NCI-H1436 treated with DMSO at 0.1 percent for 48 hours (cell line): ENCODE measurements at regions not wholly inside any gene's neighbourhood (a gene's known extent, or its start where the extent isn't known, plus 50 kb on each side); places are given as distances from the start of the nearest gene placed in this dataset.
"Not testable (repeated sequence)": the region's sequence is repeated elsewhere in the genome, so short reads cannot be mapped to it uniquely, and the experiment has no call there.

ENCODE experiments used
- DNase-seq: peaks from one replicate; lab custom pipeline; 2025; lab: John Stamatoyannopoulos, UW

DNA sequence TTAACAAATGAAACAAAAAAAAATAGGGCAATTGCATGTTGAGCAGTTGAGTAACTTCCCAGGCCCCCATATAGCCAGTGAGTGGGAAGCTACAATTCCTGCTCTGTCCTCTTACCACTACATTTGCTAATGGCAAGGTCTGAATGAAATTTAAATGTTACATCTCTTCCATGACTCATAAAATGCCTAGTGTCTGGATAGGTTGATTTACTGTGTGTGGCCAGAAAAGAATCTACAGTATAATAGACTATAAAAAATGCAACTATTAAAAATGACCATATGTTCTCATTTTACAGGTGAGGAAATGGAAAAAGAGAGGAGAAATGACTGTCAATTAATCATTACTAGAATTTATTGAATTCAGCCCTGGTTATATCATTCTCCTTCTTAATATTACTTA is 1199.3 kb downstream of the CDH11 start:
- DNase-seq: no peak

DNA sequence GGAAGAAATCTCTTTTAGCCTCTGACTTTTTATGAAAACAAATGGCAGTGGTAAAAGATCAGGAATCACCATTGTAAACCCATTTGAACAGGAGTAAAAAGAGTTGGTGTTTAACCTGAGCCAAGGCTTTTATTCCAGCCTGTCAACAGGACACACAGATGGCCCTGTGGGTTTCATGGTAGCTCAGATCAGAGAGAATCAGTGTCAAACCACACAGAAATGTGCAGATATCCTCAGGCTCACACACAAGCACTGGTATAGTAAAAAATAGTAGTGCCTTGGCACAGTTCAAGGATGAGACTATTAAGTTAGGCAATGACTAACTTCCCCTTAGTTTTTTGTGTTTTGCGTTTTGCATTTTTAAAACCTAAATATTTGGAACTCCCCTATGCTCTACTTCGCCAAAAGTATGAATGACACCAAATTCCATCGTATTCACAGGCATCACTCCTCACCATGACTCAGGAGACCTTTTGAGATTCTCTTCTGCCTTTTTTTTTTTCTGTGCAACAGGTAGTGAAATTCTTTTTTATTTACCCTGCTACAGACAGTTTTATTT is 1200.0 kb downstream of the CDH11 start:
- DNase-seq: no peak

DNA sequence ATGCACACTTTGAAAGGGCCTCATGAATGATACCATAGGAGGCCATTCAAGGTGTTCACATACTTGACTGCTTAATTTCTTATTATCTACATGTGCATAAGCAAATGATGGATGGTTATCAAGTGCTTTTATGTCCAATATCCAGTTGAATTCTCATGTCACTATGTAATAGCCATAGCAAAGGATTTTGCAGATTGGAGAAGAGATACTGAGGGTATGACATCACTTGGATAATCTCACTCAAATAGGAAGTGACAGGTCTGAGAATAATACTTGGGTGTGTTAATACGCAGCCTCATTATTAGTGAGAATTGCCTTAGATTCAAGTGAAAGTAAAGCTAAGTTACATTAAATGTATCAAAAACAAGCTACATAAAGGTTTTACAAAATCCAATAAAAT is 1208.6 kb downstream of the CDH11 start:
- DNase-seq: no peak

DNA sequence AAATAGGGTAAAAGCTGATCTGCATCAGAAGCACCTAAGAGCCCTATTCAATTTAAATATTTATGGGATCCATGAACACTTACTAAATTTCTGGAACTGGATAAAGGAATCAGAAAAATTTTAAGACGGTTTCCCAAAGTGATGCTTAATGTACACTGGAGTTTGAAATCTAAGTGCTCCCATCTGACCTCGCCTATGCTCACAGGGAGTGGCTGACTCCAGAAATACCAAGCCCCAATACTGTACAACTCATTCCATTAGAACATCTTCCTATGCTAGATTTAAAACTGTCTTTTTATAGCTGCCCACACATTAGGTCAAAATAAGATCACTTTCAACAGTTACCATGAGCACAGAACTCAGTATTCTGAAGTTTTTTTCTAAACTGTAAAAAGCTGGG is 1214.6 kb downstream of the CDH11 start:
- DNase-seq: no peak

DNA sequence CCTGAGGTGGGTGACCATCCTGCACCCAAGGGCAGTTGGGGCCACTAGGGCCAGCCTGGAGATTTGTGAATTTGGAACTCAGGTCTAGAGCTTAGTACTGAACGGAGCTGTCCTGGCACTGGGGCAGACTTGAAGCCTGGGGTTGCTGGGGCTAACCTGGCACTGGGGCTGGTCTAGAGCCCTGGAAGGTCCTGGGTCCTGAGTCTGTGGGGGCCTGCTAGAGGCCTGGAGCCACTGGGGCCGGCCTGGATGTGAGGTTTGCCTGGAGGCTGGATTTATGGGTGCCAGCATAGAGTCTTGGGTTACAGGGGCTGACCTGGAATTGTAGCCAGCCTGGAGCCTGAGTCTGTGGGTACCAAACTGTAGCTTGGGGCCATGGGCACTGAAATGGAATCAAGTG is 1216.9 kb downstream of the CDH11 start:
- no peak for DNase-seq

DNA sequence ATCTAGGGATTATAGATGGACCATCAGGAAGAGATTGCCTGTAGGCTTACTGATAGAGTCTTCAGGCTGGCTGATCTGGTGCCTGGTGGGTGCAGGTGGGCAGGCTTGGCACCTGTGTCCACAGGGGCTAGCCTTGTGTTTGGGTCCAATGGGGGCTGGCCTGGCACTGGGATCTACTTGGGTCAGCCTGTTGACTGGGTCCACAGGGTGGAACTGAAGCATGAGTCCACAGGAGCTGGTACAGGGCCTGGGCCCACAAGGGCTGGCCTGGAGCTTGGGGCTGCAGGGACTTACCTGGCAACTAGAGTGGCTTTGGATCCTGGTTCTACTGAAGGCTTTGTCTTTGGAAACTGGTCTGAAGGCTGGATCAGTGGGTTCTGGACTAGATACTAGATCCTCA is 1217.7 kb downstream of the CDH11 start:
- no peak for DNase-seq

DNA sequence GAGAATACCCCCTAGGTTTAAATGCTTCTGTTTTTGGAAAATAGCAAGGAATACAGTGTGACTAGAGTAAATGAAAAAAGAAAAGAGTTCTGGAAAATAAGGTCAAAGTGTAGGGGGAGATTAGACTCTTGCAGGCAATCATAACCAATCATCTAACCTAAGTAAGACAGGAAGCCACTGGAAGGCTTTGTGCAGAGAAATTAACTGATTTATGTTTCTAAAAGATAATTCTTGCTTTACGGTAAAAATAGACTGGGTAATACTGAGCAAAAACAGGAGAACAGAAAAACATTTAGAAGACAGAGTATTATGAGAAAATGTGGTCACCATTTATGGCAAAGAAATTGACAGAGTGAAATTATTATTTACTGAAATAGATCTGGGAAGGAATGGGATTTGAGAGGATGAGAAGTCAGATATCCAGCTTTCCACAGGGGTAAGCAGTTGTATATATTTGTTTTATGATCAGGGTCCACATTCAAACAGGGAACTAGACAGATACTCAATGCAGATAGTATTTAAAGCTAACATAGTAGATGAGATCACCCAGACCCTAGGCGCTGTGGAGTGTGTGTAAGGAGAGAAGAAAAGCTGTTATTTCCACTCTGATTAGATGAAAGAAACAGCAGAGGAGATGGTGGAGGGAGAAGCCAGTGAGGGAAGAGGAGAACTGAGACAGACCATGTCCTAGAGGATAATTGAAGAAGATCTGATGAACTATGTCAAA is 1225.3 kb downstream of the CDH11 start:
- no peak for DNase-seq

DNA sequence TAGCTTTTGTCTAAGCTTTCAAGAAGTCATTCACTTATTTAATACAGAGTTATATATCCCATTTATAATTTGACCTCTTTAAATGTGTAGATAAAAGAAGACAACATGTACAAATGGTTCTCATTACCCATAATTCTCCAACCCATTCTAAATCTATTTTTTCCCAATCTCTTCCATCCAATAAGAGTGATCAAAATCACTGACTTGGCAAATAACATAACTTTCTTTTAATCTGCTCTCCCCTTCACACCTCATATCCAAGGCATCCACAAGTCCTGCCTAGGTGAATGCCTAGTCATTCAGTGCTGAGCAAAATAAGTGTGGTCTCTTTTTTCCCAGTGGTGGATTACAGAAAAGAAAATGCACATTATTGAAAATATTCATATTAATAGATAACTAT is 1231.1 kb downstream of the CDH11 start:
- no peak for DNase-seq

DNA sequence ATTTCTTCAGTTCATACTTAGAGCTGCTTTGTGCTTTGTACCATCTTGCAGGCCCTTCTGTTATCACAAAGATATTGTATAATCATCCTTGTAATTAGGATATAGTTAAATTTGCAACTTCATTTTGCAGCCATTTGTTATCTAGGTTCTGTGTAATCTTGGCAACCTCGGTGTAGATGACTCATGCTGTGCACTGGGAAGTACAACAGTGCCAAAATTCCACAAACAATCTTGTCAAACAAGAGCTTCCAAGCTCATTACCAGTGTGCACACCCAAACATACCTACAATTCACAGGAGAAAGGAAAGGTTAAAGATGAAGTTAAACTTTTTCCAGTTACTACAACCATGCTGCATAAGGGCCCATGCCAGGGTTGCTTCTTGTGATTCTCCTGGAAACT is 1231.8 kb downstream of the CDH11 start:
- no peak for DNase-seq

DNA sequence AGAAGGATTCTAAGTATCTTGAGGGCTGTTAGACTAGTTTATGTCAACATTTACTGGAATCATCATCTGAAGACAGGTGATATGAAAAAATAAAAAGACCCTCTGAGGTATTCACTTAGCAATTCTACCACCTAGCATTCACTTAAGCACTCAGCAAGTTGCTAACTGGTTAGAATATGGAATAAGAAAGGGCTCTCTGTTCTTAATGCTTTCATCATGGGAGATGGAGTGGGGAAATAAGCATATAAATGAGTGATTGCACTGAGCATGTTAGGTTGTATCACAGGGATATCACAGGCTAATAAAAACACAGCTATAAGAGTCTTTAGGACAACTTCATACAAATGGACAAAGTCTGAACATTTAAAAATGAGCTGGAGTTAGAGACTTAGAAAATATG is 1238.8 kb downstream of the CDH11 start:
- DNase-seq: no peak

DNA sequence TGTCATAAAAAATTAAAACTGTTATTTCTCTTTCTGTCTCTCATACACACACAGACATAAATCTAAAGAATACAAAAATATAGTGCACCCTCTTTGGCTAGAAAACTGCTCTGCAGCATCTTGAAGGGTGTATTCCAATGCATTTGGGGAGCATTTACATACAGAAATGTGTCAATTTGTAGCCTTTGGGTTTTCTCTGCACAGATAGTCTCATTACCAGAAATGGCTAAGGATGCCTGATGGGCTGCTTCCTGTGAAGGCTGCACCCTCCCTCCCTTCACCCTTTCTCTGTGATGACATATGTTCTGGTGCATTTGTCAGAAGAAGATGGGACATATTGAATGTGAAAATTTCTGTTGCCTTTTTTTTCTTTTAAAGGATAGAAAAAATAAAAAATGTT is 1239.3 kb downstream of the CDH11 start:
- no peak for DNase-seq

DNA sequence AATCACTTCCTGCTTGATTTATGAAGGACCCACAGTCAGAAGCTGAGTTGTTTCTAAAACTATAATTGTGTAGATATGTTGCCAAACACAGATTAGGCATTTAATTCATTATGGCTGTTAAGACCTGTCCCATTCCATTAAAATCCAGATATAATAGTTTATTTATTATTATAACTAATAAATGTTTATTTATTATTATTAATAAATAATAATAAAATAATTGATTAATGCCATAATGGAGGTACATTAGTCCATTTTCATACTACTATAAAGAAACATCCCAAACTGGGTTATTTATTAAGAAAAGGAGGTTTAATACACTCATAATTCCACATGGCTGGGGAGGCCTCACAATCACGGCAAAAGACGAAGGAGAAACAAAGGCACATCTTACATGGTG is 1240.9 kb downstream of the CDH11 start:
- no peak for DNase-seq

DNA sequence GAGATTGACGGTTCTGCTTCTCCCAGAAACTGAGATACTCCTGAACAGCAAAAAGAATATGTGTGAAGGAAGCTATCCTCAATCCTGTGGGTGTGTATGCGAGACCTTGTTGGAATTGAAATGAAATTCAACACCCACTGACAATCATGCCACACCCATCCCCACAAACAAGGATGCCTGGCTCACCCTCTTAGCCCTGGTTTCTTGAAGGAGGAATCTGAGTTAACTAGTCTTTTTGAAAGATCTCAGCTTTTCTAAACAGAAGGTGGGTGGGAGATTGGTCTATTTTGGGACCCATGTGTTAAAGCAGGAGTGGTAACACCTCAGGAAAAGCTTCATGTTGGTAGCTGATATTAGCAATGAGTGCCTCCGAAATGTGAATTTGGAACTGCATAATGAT is 1244.5 kb downstream of the CDH11 start:
- no peak for DNase-seq

DNA sequence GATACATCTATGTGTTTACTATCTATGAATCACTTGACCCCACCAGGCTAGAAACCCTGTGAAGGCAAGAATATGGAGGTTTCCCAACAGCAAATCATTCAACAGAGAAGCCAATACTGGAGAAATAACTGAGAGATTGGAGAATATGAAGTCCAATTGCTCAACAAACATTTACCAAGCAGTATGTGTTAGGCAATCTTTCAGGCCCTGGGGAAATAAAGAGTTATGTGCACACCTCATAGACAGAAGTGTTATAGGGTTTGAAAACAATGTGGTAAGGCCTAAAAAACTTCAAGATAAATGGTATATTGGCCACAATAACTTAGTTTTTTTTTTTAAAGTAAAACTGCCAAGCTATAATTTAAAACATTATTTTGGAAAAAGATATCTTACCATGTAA is 1245.8 kb downstream of the CDH11 start:
- no peak for DNase-seq

DNA sequence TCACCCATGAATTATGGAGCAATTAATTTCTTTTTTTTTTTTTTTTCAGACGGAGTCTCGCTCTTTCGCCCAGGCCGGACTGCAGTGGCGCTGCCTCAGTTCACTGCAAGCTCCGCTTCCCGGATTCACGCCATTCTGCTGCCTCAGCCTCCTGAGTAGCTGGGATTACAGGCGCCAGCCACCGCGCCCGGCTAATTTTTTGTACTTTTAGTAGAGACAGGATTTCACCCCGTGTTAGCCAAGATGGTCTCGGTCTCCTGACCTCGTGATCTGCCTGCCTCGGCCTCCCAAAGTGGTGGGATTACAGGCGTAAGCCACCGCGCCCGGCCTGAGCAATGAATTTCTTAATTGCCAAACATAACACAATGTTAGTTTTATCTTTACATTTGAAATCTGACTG is 1261.2 kb downstream of the CDH11 start:
- DNase-seq: not testable (repeated sequence)

DNA sequence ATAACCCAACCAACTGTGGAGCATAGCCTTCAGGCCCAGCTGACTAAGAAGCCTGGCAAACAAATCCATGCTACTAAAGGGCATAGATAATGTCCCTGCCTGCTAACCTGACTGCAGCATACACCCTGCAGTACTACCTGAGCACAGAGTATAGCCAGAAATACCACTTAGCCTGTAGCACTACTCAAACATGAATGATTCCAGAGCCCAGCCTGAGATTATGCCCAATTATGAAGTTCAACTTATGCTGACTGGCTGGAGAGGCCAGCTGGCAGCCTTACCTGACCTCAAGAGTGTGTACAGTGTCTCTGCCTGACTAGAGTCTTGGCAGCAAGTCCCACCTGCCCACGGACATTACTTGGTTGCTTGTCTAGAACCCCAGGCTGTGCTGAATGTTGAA is 1265.3 kb downstream of the CDH11 start:
- no peak for DNase-seq

DNA sequence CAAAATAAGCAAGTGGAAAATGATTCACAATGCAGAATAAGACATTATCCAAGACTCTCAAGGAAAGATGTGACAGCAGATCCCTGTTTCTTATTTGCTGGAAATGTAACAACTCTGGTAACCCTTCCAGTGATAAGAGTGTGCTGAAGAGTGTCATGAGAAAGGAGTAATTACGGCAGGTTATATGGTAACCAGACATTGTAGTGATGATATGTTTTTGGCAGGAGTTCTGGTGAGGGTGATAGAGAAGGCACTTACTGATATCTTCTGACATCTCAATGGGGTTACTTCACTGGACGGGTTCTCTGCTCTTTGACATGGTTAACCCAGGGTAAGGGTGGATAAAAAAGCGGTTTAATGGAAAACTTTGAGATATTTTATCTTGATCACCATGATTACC is 1270.9 kb downstream of the CDH11 start:
- DNase-seq: no peak

DNA sequence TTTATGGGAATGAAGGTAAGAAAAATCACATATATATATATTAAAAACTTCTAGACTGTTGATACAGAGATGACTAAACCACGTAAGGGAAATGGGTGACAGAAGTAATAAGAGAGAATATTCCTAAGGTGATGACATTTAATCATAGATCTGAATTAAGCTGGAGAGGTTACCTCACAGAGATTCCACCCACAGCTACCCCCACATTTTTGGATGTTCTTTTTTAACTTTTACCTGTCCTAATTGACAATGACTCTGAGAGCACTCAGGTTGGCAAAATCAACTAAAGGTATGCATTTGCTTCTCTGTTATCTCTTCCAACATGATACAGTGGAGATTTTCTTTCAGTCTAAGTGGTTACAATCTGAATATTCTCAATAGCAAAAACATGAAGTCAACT is 1280.6 kb downstream of the CDH11 start:
- DNase-seq: no peak

DNA sequence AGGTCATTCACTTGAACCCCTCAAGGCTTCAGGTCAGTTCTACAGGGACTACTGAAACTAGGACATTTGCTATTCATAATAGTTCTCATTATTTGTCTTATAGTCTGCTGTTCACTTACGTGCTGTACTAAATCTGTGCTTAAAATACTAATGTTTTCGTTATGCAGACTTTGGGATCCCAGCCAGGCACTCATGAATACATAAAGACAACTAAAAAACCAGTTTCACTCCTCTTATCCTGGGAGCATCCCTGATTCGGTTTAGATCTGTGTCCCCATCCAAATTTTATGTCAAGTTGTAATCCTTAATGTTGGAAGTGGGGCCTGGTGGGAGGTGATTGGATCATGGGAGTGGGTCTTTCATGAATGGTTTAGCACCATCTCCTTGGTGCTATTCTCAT is 1291.8 kb downstream of the CDH11 start:
- no peak for DNase-seq

DNA sequence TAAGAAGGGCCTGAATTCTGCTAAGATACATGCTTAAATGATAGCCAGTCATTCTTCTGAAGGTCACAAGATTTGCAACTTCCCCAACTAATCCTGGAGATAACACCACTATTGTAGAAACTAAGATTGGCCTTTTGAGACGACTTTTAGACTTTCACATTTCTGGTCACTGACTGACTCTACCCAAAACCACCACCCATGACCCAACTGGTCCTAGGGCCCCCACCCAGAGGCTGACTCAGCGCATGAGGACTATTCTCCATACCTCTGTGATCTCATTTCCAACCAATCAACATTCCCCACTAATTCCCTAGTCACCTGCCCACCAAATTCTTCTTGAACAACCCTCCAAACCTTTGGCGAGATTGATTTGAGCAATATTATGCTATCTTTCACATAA is 1299.0 kb downstream of the CDH11 start:
- no peak for DNase-seq

DNA sequence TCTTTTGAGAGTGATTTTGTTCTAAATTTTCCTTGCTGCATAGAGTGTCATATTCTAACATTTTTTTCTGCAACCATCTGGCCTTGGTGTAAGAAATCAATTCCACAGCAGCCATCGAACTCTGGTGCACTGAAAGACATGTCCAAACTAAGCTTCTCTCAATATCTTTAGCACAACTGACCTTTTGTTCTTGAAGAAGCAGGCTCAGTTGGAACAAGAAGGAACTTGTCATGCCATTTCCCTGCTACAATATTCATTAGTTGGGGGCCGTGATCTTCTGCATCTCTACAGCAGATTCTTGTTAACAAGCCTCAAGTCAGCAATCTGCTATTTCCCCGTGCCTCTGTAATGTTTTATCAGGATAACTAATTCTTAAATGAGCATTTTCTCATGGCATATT is 1305.6 kb downstream of the CDH11 start:
- DNase-seq: no peak

DNA sequence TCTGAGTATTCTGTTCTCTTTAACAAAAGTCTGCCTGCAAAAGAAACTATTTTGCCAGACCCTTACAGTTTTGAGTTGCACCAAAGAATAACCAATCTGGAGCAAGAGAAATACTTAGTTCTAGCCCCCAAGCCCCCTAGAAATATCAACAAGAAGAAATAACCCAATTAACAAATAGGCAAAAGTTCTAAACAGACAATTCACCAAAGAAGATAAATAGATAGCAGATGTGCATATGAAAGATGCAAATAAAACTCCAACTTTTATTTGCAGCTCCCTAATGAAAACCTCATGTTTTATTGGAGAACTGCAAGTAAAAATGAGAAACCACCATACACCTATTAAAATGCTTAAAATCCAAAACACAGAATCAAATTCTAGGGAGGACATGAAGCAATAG is 1308.0 kb downstream of the CDH11 start:
- DNase-seq: no peak

DNA sequence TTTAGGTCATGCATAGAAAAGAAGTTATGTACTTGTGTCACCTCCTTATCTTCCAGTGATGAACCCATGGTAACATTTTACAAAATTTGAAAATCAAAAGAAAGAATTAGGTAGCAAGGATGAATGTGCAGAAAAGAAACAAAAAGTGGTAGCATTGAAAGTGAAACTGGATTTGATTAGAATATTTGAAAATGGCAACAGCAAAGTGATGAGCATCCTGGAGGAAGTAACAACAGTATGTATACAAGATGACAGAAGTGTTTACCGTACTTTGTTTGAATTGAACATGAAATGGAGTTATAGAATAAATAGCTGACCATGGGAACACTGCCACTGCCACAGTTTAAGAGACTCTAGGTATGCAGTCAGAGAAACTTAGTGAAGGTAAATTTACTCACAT is 1313.1 kb downstream of the CDH11 start:
- DNase-seq: no peak

DNA sequence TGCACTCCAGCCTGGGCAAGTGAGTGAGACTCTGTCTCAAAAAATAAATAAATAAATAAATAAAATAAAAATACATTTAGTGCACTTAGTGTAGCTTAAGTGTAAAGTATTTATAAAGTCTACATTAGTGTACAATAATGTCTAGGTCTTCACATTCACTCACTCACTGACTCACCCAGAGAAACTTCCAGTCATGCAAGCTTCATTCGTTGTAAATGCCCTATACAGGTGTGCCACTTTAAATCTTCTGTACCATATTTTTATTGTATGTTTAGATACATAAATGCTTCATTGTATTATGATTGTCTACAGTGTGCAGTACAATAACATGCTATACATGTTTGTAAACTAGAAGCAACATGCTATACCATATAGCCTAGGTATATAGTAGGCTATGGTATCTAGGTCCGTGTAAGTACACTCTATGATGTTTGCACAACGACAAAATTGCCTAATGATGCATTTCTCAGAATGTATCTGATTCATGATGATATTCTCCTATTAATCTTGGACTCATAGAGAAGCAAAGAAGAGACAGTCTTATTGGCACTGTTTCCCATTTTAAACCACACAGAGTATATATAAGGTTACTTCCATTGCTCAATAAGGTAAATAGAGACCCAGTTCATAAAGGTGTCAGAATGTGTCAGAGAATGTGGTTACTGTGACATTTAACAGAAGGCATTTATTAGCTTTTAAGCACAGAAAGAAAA is 1314.9 kb downstream of the CDH11 start:
- no peak for DNase-seq
